DMS79 treated with DMSO at 0.1 percent for 48 hours (cell line): ENCODE measurements at regions not wholly inside any gene's neighbourhood (a gene's known extent, or its start where the extent isn't known, plus 50 kb on each side); places are given as distances from the start of the nearest gene placed in this dataset.

Experiments
- DNase-seq: peaks from one replicate; lab custom pipeline; 2025; lab: John Stamatoyannopoulos, UW

GRCh38 chr4:97507587-97508245 lies 635.6 kb downstream of the STPG2 start:
- DNase-seq = no peak
